Fibroblast of lung (primary cell): ENCODE measurements at regions not wholly inside any gene's neighbourhood (a gene's known extent, or its start where the extent isn't known, plus 50 kb on each side); places are given as distances from the start of the nearest gene placed in this dataset.

ENCODE experiments used
- DNase-seq, 2 donors: peaks; one replicate each; pipeline versions ENCODE4 v3.0.0 to v3.0.0-alpha.2; 2010; ENCODE audit warnings: low read depth in 2 of 2
- H2AFZ ChIP-seq: 2 replicates; pipeline ENCODE4 v1.5.1; 2012; ENCODE audit warnings: low read length, control low read depth, inconsistent platforms
- H3K27ac ChIP-seq: 2 replicates; pipeline ENCODE4 v1.5.1; 2011; ENCODE audit warnings: low read length, control low read depth; ENCODE audit not compliant: insufficient read depth
- H3K27me3 ChIP-seq: 2 replicates; pipeline ENCODE4 v1.5.1; 2011; ENCODE audit warnings: mild to moderate bottlenecking, low read length; ENCODE audit not compliant: control insufficient read depth, insufficient read depth
- H3K36me3 ChIP-seq: 2 replicates; pipeline ENCODE4 v1.5.1; 2011; ENCODE audit warnings: low read length; ENCODE audit not compliant: control insufficient read depth, insufficient read depth
- H3K4me1 ChIP-seq: 2 replicates; pipeline ENCODE4 v1.5.1; 2011; ENCODE audit warnings: low read length; ENCODE audit not compliant: control insufficient read depth, insufficient read depth; ENCODE audit errors: extremely low read depth
- H3K4me2 ChIP-seq: 2 replicates; pipeline ENCODE4 v1.5.1; 2011; ENCODE audit warnings: low read length, control low read depth; ENCODE audit not compliant: insufficient read depth; ENCODE audit errors: extremely low read depth
- H3K4me3 ChIP-seq, 4 experiments: fragments of 200-600 bp in 1 of 4; sonication (generic) in 1 of 4; replicated peaks in 1 of 4; 2 replicates each; pipeline ENCODE4 v1.5.1; 2011 to 2016; ENCODE audit warnings: low read length in 4 of 4, low read depth in 3 of 4, mild to moderate bottlenecking in 3 of 4, control low read depth in 2 of 4, inconsistent platforms in 1 of 4, mixed read lengths in 1 of 4; ENCODE audit not compliant: insufficient read depth in 1 of 4; ENCODE audit errors: control extremely low read depth in 1 of 4
- H3K79me2 ChIP-seq: 2 replicates; pipeline ENCODE4 v1.5.1; 2012; ENCODE audit warnings: mild to moderate bottlenecking, low read length, inconsistent platforms; ENCODE audit not compliant: control insufficient read depth, insufficient read depth
- H3K9ac ChIP-seq: 2 replicates; pipeline ENCODE4 v1.5.1; 2011; ENCODE audit warnings: mild to moderate bottlenecking, low read length, control low read depth; ENCODE audit not compliant: insufficient read depth
- H3K9me3 ChIP-seq: 2 replicates; pipeline ENCODE4 v1.5.1; 2012; ENCODE audit warnings: low read depth, low read length; ENCODE audit not compliant: control insufficient read depth, insufficient read depth
- H4K20me1 ChIP-seq: 2 replicates; pipeline ENCODE4 v1.5.1; 2011; ENCODE audit warnings: low read length; ENCODE audit not compliant: control insufficient read depth, insufficient read depth; ENCODE audit errors: extremely low read depth
- EZH2 ChIP-seq: IDR thresholded peaks from 2 replicates; pipeline ENCODE4 v1.5.1; 2012; ENCODE audit warnings: low read length, control low read depth, mild to moderate bottlenecking; ENCODE audit errors: missing control alignments
- TF ChIP-seq, protein P1 (sequence below), 2 donors: IDR thresholded peaks in 1 of 2; conservative IDR thresholded peaks in 1 of 2; 1 replicate in 1 of 2; 2 replicates in 1 of 2; pipeline ENCODE4 v1.5.1; 2011 to 2012; ENCODE audit warnings: low read length in 2 of 2, control low read depth in 1 of 2, inconsistent platforms in 1 of 2, low read depth in 1 of 2, mild to moderate bottlenecking in 1 of 2

DNA sequence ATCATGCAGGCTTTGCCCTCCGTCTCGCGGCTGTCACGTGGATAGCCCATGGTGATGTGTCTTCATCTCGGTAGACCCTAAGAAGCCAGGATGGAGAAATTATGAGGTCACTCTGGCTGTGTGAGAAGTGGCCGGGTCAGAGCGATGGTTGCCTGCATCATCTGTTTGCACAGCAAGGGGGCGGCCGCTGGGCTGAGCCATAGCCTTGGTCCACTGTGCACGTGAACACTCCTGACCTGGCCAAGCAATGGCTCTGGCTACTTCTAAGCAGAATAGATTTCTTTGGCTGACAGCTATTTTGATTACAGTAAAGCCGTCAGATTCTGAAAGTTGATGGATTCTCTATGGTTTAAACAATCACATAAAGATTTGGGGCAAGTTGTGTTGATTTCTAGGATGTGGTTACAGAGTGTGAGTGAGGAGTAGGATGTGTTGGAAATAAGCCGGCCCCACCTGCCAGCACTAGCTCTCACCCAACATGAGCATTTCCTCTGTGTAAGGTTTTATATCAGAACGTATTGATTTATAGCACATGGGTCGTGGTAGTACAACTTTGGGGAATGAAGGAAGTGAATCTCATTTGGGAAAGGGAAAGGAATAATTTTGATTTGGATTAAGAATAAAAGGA, 214.4 kb upstream of the GPR26 start:
- no peak overlapping the region for H2AFZ ChIP-seq
- H3K36me3 ChIP-seq: no peaks in the 10 kb centered on the region
- H3K27me3 ChIP-seq: no peaks in the 10 kb centered on the region
- no peak overlapping the region for H3K9ac ChIP-seq
- TF ChIP-seq EZH2: no peak
- TF ChIP-seq, protein P1, sequence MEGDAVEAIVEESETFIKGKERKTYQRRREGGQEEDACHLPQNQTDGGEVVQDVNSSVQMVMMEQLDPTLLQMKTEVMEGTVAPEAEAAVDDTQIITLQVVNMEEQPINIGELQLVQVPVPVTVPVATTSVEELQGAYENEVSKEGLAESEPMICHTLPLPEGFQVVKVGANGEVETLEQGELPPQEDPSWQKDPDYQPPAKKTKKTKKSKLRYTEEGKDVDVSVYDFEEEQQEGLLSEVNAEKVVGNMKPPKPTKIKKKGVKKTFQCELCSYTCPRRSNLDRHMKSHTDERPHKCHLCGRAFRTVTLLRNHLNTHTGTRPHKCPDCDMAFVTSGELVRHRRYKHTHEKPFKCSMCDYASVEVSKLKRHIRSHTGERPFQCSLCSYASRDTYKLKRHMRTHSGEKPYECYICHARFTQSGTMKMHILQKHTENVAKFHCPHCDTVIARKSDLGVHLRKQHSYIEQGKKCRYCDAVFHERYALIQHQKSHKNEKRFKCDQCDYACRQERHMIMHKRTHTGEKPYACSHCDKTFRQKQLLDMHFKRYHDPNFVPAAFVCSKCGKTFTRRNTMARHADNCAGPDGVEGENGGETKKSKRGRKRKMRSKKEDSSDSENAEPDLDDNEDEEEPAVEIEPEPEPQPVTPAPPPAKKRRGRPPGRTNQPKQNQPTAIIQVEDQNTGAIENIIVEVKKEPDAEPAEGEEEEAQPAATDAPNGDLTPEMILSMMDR (conservative IDR thresholded peaks at IDR 0.05 in 1 of 2, IDR thresholded peaks at IDR 0.05 in 1 of 2; ENCODE audit: low read depth in 1 of 2, low read length in 2 of 2): no peak
- no peak for DNase-seq
- no peaks in the 10 kb centered on the region for H3K9me3 ChIP-seq
- H3K4me3 ChIP-seq: no peak overlapping the region
- no peaks in the 10 kb centered on the region for H4K20me1 ChIP-seq
- H3K4me1 ChIP-seq: no peaks in the 10 kb centered on the region
- H3K4me2 ChIP-seq: no peak overlapping the region
- no peaks in the 10 kb centered on the region for H3K79me2 ChIP-seq
- no peak overlapping the region for H3K27ac ChIP-seq

GRCh38 chr10:123454987-123455386, 211.2 kb upstream of the GPR26 start:
- no peak for DNase-seq
- no peaks in the 10 kb centered on the region for H3K9me3 ChIP-seq
- no peak overlapping the region for H3K4me2 ChIP-seq
- no peaks in the 10 kb centered on the region for H4K20me1 ChIP-seq
- H3K79me2 ChIP-seq: no peaks in the 10 kb centered on the region
- H3K4me1 ChIP-seq: no peaks in the 10 kb centered on the region
- no peaks in the 10 kb centered on the region for H3K27me3 ChIP-seq
- H3K4me3 ChIP-seq: no peak overlapping the region
- no peak overlapping the region for H3K27ac ChIP-seq
- no peak overlapping the region for H3K9ac ChIP-seq
- TF ChIP-seq, protein P1 (conservative IDR thresholded peaks at IDR 0.05 in 1 of 2, IDR thresholded peaks at IDR 0.05 in 1 of 2; ENCODE audit: low read depth in 1 of 2, low read length in 2 of 2): no peak
- no peak for TF ChIP-seq EZH2
- no peak overlapping the region for H2AFZ ChIP-seq
- no peaks in the 10 kb centered on the region for H3K36me3 ChIP-seq

GRCh38 chr10:123455861-123456260, 210.3 kb upstream of the GPR26 start:
- Histone ChIP-seq H3K27me3 (no peaks in the 10 kb centered on the region), H3K4me1 (no peaks in the 10 kb centered on the region), H3K9ac (no peak overlapping the region), H3K4me2 (no peak overlapping the region), H2AFZ (no peak overlapping the region), H3K79me2 (no peaks in the 10 kb centered on the region), H3K9me3 (no peaks in the 10 kb centered on the region), H3K36me3 (no peaks in the 10 kb centered on the region), H3K4me3 (no peak overlapping the region), H4K20me1 (no peaks in the 10 kb centered on the region), H3K27ac (no peak overlapping the region)
- no peak for DNase-seq
- TF ChIP-seq EZH2: no peak
- TF ChIP-seq, protein P1 (conservative IDR thresholded peaks at IDR 0.05 in 1 of 2, IDR thresholded peaks at IDR 0.05 in 1 of 2; ENCODE audit: low read depth in 1 of 2, low read length in 2 of 2): no peak
